HFF-Myc (cell line): ENCODE measurements at regions not wholly inside any gene's neighbourhood (a gene's known extent, or its start where the extent isn't known, plus 50 kb on each side); places are given as distances from the start of the nearest gene placed in this dataset.

Experiments
- DNase-seq: peaks from one replicate; pipeline ENCODE4 v3.0.0-alpha.2; 2011; ENCODE audit warnings: low read depth; ENCODE audit errors: extremely low read depth
- H3K4me3 ChIP-seq: replicated peaks from 2 replicates; pipeline ENCODE4 v1.5.1; 2011; ENCODE audit warnings: low read depth, mild to moderate bottlenecking, control low read depth, low read length
- TF ChIP-seq, protein P1 (sequence below): IDR thresholded peaks from 2 replicates; pipeline ENCODE4 v1.5.1; 2012; ENCODE audit warnings: mild to moderate bottlenecking, low read depth, low read length, control low read depth; ENCODE audit errors: missing control alignments

DNA sequence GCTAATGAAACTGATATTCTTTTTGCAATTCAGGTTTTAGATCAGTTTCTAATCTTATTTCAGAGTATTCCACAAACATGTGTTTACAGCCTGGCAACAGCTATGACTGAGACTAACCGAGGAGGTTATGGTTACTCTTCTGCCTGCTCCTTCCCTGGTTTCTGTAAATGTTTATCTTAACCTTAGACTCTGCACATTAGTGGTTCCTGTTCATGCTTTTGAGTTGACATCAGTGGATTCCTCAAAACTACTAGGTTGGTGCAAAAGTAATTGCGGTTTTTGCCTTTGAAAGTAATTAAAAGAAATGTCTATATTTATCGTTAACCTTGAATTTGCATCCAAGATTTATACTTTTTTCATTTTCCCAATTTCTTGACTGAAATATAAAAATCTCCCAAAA is 237.0 kb upstream of the TSHZ3 start:
- TF ChIP-seq, protein P1, sequence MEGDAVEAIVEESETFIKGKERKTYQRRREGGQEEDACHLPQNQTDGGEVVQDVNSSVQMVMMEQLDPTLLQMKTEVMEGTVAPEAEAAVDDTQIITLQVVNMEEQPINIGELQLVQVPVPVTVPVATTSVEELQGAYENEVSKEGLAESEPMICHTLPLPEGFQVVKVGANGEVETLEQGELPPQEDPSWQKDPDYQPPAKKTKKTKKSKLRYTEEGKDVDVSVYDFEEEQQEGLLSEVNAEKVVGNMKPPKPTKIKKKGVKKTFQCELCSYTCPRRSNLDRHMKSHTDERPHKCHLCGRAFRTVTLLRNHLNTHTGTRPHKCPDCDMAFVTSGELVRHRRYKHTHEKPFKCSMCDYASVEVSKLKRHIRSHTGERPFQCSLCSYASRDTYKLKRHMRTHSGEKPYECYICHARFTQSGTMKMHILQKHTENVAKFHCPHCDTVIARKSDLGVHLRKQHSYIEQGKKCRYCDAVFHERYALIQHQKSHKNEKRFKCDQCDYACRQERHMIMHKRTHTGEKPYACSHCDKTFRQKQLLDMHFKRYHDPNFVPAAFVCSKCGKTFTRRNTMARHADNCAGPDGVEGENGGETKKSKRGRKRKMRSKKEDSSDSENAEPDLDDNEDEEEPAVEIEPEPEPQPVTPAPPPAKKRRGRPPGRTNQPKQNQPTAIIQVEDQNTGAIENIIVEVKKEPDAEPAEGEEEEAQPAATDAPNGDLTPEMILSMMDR = no peak
- no peak overlapping the region for H3K4me3 ChIP-seq

DNA sequence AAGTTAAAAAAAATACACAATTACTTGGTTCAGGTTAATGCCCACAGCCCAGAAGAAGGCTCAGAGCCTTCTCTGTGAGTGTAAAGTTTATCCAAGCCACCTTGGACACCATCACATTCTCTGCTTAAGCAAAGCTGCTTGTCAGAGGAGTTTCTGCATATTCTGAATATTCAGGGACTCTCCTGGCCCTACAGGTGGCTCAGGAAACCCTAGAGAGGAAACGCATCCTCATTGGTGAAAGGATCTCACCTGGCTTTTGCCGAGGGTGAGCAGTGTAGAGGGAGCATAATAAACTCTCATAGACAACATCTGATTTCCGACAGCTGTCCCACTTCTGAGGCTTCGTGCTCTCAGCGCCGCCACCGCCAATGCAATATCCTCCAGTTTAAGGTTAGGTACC is 239.9 kb upstream of the TSHZ3 start:
- DNase-seq = no peak
- no peak overlapping the region for H3K4me3 ChIP-seq
- TF ChIP-seq, protein P1 = no peak

More for the DNA sequence above, 237.0 kb upstream of the TSHZ3 start:
- no peak for DNase-seq

DNA sequence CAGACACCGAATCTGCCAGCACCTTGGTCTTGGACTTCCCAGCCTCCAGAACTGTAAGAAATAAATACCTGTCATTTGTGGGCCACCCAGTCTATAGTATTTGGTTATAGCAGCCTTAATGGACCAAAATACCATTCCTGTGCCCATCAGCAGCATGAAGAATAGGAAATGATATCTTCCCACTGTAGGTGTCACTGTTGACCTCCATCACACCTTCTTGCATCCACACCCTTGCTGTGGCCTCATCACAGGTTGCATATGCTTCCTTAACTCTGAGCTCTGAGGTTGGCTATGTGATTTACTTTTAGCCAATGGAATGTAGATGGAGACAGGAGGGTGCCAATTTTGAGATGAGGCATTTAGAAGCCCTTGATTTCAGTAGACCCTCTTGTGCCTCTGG is 242.0 kb upstream of the TSHZ3 start:
- H3K4me3 ChIP-seq = no peak overlapping the region
- no peak for DNase-seq
- TF ChIP-seq, protein P1 = no peak

DNA sequence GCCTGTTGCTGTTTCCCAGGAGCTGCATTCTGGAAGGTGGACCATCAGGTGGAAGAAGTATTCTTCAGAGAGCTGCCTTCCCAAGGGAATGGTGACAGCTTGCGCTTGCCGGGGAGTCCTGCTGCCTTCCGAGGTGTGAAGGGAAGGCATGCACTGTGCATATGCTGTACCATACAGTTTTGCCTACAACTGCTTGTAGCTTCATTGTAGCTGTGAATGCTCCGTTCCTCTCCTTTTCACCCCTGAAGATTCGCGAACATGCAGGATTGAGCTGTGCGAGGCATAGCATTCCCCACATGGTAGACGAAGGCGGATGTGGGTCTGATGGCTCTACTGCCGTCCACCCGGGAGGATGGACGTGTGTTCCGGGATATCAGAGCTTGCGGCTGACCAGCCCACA is 243.2 kb upstream of the TSHZ3 start:
- TF ChIP-seq, protein P1 = no peak
- H3K4me3 ChIP-seq = no peak overlapping the region

DNA sequence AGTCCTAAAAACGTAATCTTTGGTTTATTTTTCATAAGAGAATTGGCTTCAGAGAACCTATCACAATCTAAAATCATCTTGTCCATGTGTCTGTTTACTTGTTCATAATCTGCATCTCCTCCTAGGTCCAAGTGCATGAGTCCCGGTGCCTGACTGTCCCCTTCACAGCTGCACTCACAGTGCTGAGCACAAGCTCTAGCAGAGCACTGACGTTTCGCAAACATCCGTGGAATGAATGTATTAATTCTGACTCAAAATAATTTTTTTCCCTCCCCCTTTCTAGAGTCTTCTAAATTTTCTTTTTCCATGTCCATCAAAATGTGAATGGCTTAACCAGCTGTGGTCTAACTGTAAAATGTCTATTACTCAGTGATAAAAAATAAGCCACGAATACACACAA is 245.5 kb upstream of the TSHZ3 start:
- TF ChIP-seq, protein P1 = no peak
- DNase-seq = no peak
- no peak overlapping the region for H3K4me3 ChIP-seq

More for the DNA sequence above, 243.2 kb upstream of the TSHZ3 start:
- DNase-seq = no peak

DNA sequence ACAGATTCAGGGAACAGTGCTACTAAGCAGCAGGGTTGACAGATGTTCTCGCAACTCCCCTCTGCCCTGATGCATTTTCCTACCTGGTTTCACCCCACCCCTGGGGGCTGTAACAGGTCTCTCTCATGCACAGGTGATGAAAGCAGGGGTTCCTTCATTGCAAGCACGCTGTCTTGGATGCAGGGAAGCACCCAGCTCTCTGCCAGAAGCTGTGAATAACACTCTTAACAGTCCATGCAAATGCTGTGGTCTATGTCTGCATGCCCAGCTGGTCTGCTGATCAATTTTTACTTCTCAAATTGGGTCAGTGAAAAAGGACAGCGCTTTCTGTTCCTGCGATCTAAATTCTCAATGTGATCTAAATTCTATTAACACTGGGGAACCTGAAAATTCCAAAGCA is 246.3 kb upstream of the TSHZ3 start:
- no peak overlapping the region for H3K4me3 ChIP-seq
- no peak for DNase-seq
- TF ChIP-seq, protein P1 = no peak

DNA sequence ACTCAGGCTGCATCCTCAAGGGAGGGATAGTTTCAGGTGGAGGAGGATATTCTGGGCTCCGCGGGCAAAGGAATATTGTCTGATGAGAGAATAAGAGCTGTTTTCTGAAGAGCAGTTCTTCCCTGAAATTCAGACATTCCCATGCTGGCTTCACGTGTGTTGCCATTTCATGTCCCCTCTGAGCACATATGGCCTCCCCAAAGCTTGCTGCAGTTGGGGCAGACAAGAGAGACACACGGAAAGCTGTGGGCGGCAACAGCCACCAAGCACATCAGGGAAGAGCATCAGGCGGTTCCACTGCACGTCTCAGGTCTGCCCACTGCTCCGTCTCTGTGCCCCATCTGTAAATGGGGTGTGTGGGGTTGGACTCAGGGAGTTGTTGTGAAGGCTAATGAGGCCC is 247.5 kb upstream of the TSHZ3 start:
- TF ChIP-seq, protein P1 = no peak
- no peak overlapping the region for H3K4me3 ChIP-seq
- DNase-seq = no peak
